GM18951 (cell line): ENCODE measurements at regions not wholly inside any gene's neighbourhood (a gene's known extent, or its start where the extent isn't known, plus 50 kb on each side); places are given as distances from the start of the nearest gene placed in this dataset.
"Not testable (repeated sequence)": the region's sequence is repeated elsewhere in the genome, so short reads cannot be mapped to it uniquely, and the experiment has no call there.

Experiments
- POLR2A ChIP-seq: IDR thresholded peaks from 4 replicates; pipeline ENCODE4 v1.6.1; 2011; ENCODE audit warnings: mild to moderate bottlenecking; ENCODE audit not compliant: insufficient read length, insufficient read depth; ENCODE audit errors: extremely low read depth
- in situ Hi-C: fragments of 300-500 bp; cut with MboI; formaldehyde crosslinking; loops from one replicate; pipeline ENCODE4 v1.12.0; 2022; ENCODE audit warnings: low sequenced_read_pairs, mixed read lengths, inconsistent platforms; ENCODE audit not compliant: unreplicated experiment

- in situ Hi-C loops, result no loop called here
- no peak for TF ChIP-seq POLR2A
Observed at GRCh38 chr9:6160579-6160978, 55.0 kb upstream of the IL33 start.

DNA sequence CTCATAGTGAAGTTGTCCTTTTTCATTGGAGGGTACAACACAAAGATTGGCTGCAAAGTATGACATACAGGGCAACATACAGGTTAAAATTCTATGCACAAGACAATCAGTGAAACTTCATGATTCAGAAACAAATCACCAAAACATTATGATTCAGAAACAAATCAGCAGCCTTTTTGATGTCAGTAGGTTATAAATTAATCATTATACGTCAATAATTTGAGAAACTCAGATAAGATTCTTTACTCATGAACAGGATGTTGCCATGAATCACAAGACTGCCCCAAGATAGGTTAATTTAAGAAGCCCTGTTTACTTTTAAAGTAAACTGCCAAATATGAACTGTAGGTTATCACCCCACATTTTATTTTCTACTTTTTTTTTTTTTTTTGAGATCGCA is 62.2 kb upstream of the IL33 start:
- in situ Hi-C loops, result no loop called here
- no peak for TF ChIP-seq POLR2A

- no peak for TF ChIP-seq POLR2A
- in situ Hi-C loops, result no loop called here
Observed at GRCh38 chr9:6152788-6153187, 62.8 kb upstream of the IL33 start.

GRCh38 chr9:6150483-6150882 is 65.1 kb upstream of the IL33 start:
- TF ChIP-seq POLR2A, result no peak
- in situ Hi-C loops, result no loop called here

GRCh38 chr9:6149315-6149714 is 66.3 kb upstream of the IL33 start:
- no peak for TF ChIP-seq POLR2A
- in situ Hi-C loops, result no loop called here

DNA sequence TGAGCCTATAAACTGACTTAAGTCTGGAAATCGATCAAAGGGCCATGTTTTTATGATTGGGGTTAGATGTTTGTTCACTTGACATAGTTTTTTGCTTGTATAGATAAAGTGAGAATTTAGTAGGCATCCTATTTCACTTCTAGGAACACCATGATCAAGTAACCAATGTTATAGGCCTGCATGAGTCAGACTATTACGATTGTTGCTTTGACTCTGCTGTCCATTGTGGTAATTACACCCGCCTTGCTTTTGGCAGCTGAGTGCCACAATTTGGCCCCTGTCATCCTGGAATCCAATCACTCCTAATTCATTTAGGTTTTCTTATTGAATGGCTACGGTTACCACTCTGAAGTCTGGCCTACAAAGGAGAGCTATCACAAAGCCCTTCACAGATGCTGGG is 67.8 kb upstream of the IL33 start:
- in situ Hi-C loops, result no loop called here
- TF ChIP-seq POLR2A, result no peak

DNA sequence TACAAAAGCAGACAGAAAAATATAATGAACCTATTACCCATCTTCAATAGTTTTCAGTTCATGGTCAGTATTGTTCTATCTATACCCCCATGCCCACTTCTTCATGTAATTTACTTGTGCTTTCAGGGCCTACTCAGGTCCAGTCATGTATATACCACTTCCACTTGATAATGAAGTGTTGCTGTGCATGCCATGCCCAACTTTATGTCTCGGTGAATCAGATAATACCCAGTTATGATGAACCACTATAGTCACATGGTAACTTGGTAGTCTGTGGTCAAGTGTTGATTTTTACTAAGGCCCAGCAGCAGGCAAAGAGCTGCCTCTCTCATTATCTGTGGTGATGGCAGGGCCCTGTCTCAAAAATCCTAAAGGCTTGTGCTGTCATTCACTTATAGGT is 70.7 kb upstream of the IL33 start:
- in situ Hi-C loops, result no loop called here
- TF ChIP-seq POLR2A, result no peak

GRCh38 chr9:6142799-6143454 is 72.7 kb upstream of the IL33 start:
- TF ChIP-seq POLR2A, result no peak
- in situ Hi-C loops, result no loop called here

DNA sequence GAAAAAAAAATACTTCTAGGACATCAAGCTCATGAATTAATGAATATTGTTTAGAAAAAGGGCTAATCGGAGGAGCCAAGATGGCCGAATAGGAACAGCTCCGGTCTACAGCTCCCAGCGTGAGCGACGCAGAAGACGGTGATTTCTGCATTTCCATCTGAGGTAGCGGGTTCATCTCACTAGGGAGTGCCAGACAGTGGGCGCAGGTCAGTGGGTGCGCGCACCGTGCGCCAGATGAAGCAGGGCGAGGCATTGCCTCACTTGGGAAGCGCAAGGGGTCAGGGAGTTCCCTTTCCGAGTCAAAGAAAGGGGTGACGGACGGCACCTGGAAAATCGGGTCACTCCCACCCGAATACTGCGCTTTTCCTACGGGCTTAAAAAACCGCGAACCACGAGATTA is 79.8 kb upstream of the IL33 start:
- in situ Hi-C loops, result not testable (repeated sequence)

- in situ Hi-C loops, result no loop called here
- TF ChIP-seq POLR2A, result no peak
Observed at GRCh38 chr9:6134661-6135180, 80.9 kb upstream of the IL33 start.

- in situ Hi-C loops, result no loop called here
- no peak for TF ChIP-seq POLR2A
Observed at GRCh38 chr9:6133346-6134063, 82.1 kb upstream of the IL33 start.

DNA sequence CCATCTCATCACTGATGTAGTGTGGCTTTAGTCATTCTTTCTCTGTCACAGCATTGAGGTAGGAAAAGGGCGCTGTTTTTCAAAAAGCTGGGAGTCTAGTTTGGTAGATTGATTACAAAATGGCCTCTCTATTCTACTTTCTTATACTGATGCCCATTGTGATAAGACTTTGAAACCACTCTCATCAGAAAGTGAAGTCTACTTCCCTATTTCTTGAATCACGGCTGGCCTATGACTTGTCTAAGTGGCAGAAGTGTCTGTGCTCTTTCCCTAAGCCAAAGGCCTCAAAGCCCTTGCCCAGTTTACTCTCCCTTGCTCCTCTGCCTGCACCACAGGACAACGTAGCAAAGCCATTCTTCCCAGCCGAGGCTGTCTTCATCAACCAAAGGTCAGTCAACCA is 83.0 kb upstream of the IL33 start:
- no peak for TF ChIP-seq POLR2A
- in situ Hi-C loops, result no loop called here

GRCh38 chr9:6128030-6128429 is 87.6 kb upstream of the IL33 start:
- no peak for TF ChIP-seq POLR2A
- in situ Hi-C loops, result no loop called here

GRCh38 chr9:6126377-6126776 is 89.2 kb upstream of the IL33 start:
- TF ChIP-seq POLR2A, result no peak
- in situ Hi-C loops, result no loop called here

DNA sequence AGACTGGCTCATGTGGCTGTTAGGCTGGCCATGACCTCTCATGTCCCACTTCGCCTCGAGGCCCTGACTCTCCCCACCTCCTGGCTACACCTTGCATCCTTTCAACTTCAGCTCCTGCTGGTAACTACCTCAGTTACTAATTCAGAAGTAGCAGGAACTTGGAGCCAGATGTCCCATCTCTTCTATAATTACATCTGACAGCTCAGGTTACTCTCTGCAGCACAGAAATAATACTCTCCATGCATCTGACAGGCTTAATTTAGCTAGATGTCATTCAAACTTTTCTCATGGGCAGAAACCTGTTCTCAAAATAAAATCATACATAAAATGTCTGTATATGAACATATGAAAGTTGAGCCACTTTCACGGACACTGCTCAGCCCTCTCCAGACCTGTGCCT is 92.2 kb upstream of the IL33 start:
- in situ Hi-C loops, result no loop called here
- no peak for TF ChIP-seq POLR2A

DNA sequence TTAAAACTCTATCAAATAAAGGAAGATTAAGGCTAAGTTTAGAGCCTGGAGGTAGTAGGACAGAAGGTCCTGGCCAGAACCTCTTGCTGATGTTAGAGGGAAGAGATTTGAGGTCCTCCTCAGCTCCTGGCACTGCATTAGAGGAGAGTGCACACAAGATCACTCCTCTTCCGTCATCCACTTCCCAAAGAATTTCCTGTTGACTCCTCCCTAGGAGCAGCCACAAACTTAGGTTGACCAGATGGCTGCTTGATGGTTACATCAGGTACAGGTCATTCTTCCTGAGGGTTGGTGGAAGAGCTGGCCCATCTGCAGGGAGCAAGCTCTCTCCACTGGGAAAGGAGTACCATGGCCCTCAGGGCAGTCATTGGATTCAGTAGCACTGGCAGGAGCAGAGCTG is 93.9 kb upstream of the IL33 start:
- in situ Hi-C loops, result no loop called here

More for the DNA sequence above, 93.9 kb upstream of the IL33 start:
- no peak for TF ChIP-seq POLR2A
